NCI-H2196 (cell line): ENCODE measurements at regions not wholly inside any gene's neighbourhood (a gene's known extent, or its start where the extent isn't known, plus 50 kb on each side); places are given as distances from the start of the nearest gene placed in this dataset.
A peak's percentile ranks its signal among the peaks of the same experiment; 100 is the strongest.
"Not testable (repeated sequence)": the region's sequence is repeated elsewhere in the genome, so short reads cannot be mapped to it uniquely, and the experiment has no call there.

Source experiments
- DNase-seq: peaks from one replicate; lab custom pipeline; 2025; ENCODE audit not compliant: unreplicated experiment; lab: John Stamatoyannopoulos, UW

GRCh38 chr3:178099862-178100261 lies 436.4 kb upstream of the KCNMB2 start:
- no peak for DNase-seq

GRCh38 chr3:178100908-178101307 lies 435.3 kb upstream of the KCNMB2 start:
- DNase-seq = no peak

- no peak for DNase-seq
Observed at GRCh38 chr3:178103140-178103539, 433.1 kb upstream of the KCNMB2 start.

- no peak for DNase-seq
Observed at GRCh38 chr3:178107804-178108203, 428.4 kb upstream of the KCNMB2 start.

GRCh38 chr3:178109691-178110090 lies 426.5 kb upstream of the KCNMB2 start:
- DNase-seq = no peak

- no peak for DNase-seq
Observed at GRCh38 chr3:178112134-178112533, 424.1 kb upstream of the KCNMB2 start.

DNA sequence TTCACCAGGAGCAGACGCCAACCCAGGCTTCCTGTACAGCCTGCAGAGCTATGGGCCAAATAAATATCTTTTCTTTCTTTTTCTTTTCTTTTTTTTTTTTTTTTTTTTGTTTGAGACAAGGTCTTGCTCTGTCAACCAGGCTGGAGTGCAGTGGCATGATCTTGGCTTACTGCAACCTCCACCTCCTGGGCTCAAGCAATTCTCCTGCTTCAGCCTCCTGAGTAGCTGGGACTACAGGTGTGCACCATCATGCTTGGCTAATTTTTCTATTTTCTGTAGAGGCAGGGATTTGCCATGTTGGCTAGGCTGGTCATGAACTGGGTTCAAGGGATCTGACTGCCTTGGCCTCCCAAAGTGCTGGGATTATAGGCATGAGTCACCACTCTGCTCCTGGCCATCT lies 423.7 kb upstream of the KCNMB2 start:
- not testable (repeated sequence) for DNase-seq

DNA sequence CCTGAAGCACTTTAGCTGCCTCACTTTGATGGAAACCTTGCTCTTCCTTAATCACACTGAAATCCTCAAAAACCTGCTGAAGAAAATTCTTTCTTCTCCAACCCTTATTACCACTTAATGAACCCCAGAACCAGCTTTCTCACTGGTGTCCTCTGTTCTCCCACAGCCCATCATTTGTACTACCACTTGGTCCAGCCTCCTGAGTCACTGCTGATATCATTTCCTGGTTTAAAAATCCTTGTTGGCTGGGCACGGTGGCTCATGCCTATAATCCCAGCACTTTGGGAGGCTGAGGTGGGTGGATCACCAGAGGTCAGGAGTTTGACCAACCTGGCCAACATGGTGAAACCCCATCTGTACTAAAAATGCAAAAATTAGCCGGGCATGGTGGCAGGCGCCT lies 418.6 kb upstream of the KCNMB2 start:
- DNase-seq = no peak

DNA sequence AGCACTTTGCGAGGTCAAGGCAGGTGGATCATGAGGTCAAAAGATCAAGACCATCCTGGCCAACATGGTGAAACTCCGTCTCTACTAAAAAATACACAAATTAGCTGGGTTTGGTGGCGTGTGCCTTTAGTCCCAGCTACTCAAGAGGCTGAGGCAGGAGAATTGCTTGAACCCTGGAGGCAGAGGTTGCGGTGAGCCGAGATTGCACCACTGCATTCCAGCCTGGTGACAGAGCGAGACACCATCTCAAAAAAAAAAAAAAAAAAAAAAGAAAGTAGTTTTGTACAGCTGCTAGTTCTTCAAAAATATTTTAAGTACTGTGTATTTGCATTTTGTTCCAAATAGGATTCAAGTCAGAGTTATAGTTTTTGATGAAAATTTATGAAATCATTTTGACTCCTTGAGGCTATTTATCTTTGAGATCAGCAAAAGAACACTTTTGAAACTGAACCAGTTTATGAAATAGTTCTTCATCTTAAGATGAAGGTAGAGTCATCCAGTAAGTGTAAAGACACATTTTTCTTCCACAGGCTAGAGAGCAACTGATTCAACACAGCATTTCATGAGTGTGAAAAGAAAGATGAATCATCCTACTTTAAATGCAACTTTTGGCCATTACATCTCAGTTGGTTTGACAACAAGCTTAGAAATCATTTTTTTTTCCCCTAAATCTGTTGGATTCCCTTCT lies 416.5 kb upstream of the KCNMB2 start:
- not testable (repeated sequence) for DNase-seq

GRCh38 chr3:178120367-178120766 lies 415.9 kb upstream of the KCNMB2 start:
- DNase-seq = no peak

GRCh38 chr3:178126686-178127085 lies 409.6 kb upstream of the KCNMB2 start:
- no peak for DNase-seq

- no peak for DNase-seq
Observed at GRCh38 chr3:178127221-178127620, 409.0 kb upstream of the KCNMB2 start.

DNA sequence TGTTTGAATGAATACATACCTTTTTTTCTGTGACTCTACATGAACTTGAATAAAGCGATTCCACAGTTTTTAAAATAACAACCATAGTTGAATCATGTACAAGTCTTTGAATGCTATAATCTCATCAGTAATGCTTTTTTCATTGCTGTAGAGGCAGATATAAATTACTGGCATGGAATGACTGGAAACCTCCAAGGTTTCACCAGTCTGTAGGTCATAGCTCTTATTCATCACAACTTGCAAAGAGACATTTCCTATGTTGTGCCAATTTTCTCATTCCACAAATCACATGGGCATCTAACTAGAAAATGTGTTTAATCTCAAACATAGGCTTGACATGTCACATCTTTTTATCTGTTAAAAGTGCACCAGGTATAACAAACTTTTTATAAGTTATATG lies 407.1 kb upstream of the KCNMB2 start:
- no peak for DNase-seq

GRCh38 chr3:178131801-178132200 lies 404.4 kb upstream of the KCNMB2 start:
- DNase-seq = no peak

GRCh38 chr3:178137206-178137605 lies 399.0 kb upstream of the KCNMB2 start:
- no peak for DNase-seq

GRCh38 chr3:178137831-178138230 lies 398.4 kb upstream of the KCNMB2 start:
- DNase-seq = no peak

GRCh38 chr3:178139116-178139515 lies 397.1 kb upstream of the KCNMB2 start:
- no peak for DNase-seq

DNA sequence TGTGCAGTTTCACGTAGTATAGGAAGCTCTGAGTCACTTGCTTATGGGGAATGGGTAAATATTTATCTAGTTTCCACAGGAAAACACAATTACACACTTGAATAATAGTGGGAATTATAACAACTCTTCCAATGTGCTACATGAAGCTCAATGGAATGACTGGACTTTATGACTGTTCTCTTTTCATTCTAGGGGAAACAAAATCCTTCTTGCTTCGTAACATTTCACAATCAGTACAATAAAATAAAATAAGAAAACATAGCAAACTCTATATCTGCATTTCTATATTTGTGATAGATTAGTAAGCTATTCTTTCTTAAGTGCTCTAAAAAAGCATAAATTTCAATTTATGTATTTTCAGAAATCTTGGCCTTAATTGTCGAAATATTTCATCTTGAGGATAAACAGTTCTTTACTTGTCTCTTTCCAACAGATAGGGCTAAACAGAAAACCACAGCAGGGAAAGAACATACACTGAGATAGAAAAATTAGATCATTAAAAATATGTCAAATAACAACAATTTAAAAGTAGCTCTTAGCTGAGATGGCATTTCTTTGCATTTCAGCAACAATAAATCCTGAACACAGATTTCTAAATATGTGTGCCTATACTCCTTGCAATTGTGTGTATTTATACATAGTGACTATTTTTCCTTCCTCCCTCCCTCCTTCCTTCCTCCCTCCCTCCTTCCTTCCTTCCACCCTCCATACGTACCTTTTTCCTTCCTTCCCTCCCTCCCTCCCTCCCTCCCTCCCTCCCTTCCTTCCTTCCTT lies 395.5 kb upstream of the KCNMB2 start:
- DNase-seq = no peak

DNA sequence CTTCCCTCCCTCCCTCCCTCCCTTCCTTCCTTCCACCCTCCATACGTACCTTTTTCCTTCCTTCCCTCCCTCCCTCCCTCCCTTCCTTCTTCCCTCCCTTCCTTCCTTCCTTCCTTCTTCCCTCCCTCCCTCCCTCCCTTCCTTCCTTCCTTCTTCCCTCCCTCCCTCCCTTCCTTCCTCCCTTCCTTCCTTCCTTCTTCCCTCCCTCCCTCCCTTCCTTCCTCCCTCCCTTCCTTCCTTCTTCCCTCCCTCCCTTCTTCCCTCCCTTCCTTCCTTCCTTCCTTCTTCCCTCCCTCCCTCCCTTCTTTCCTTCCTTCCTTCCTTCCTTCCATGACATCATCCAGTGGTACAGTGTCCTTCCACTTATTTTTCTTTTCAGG lies 394.9 kb upstream of the KCNMB2 start:
- DNase-seq = not testable (repeated sequence)

DNA sequence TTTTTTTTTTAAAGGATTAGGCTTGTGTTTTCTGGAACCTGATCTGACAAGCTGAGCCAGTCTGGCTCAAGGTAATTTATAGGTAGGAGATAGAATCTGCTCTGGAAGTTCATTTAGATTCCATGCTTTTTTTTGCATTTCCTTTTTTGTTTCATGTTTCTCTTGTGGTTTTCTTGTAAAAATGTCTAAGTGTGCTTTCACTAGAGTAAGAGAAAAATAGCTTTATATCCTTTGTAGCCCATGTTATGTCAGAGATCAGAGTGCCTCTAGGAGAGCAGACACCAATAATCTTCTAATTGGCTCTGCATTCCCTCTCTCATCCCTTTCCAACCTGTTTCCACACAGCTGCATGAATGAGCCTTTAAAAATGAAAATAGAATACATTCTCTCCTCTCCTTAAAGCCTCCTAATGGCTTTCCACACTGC lies 389.8 kb upstream of the KCNMB2 start:
- DNase-seq = peak; percentile 27

GRCh38 chr3:178147001-178147400 lies 389.2 kb upstream of the KCNMB2 start:
- DNase-seq = no peak

DNA sequence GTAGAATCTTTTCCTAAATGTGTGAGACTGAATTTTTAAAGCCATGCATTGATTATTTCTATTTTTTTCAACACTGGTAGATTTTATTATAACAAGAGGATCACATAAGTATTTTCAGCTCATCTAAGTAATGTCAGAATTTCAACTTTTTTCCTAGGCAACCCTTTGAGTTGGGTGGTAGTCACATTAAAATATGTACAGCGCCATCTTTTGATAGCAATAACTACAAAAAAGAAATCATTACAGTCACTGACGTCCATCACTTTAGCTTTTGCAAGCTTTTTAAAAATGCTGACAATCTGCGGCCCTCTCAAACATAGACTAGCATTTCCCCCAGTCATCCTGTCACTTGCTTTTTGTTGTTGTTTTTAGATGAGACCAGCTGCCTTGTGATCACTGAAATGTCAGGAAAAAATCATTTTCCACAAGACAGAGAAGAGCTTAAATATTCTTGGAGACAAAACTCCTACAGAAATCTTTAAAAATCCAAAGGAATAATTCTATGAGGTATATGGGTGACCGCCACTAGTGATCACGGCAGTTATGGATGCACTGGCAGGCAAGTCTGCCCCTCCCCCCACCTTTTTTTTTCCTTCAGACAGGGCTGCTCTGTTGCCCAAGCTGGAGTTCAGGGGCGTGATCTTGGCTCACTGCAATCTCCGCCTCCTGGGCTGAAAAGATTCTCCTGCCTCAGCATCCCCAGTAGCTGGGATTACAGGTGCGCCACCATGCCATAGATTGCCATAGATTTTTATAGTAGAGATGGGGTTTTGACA lies 384.0 kb upstream of the KCNMB2 start:
- DNase-seq = no peak
